NCI-H146 treated with DMSO at 0.1 percent for 48 hours (cell line): ENCODE measurements at regions not wholly inside any gene's neighbourhood (a gene's known extent, or its start where the extent isn't known, plus 50 kb on each side); places are given as distances from the start of the nearest gene placed in this dataset.
"Not testable (repeated sequence)": the region's sequence is repeated elsewhere in the genome, so short reads cannot be mapped to it uniquely, and the experiment has no call there.

Experiments used
- DNase-seq: peaks from one replicate; lab custom pipeline; 2025; ENCODE audit not compliant: unreplicated experiment; lab: John Stamatoyannopoulos, UW

GRCh38 chr2:187679454-187679853, 125.2 kb upstream of the TFPI start:
- DNase-seq, result no peak

GRCh38 chr2:187684174-187684573, 129.9 kb upstream of the TFPI start:
- DNase-seq, result no peak

GRCh38 chr2:187686416-187687024, 132.3 kb upstream of the TFPI start:
- DNase-seq, result no peak

GRCh38 chr2:187687585-187687984, 133.3 kb upstream of the TFPI start:
- no peak for DNase-seq

- DNase-seq, result no peak
Observed at GRCh38 chr2:187689372-187689771, 135.1 kb upstream of the TFPI start.

- DNase-seq, result no peak
Observed at GRCh38 chr2:187693923-187694322, 139.7 kb upstream of the TFPI start.

GRCh38 chr2:187696644-187697043, 142.4 kb upstream of the TFPI start:
- not testable (repeated sequence) for DNase-seq

- no peak for DNase-seq
Observed at GRCh38 chr2:187698374-187699110, 144.3 kb upstream of the TFPI start.

- no peak for DNase-seq
Observed at GRCh38 chr2:187702157-187702556, 147.9 kb upstream of the TFPI start.

GRCh38 chr2:187708272-187708671, 154.0 kb upstream of the TFPI start:
- DNase-seq, result no peak

- DNase-seq, result no peak
Observed at GRCh38 chr2:187709065-187709464, 154.8 kb upstream of the TFPI start.

GRCh38 chr2:187710791-187711521, 156.7 kb upstream of the TFPI start:
- no peak for DNase-seq

- DNase-seq, result no peak
Observed at GRCh38 chr2:187715590-187715989, 161.4 kb upstream of the TFPI start.

- DNase-seq, result no peak
Observed at GRCh38 chr2:187716301-187716700, 162.1 kb upstream of the TFPI start.

- no peak for DNase-seq
Observed at GRCh38 chr2:187718092-187718491, 163.9 kb upstream of the TFPI start.

GRCh38 chr2:187719510-187719909, 165.3 kb upstream of the TFPI start:
- no peak for DNase-seq

GRCh38 chr2:187748958-187749357, 194.7 kb upstream of the TFPI start:
- DNase-seq, result no peak

- no peak for DNase-seq
Observed at GRCh38 chr2:187749804-187750431, 195.7 kb upstream of the TFPI start.

- no peak for DNase-seq
Observed at GRCh38 chr2:187768995-187769394, 214.8 kb upstream of the TFPI start.

- no peak for DNase-seq
Observed at GRCh38 chr2:187769437-187769836, 215.2 kb upstream of the TFPI start.

GRCh38 chr2:187774551-187775071, 220.4 kb upstream of the TFPI start:
- no peak for DNase-seq
